ENCODE measurements at regions not wholly inside any gene's neighbourhood (a gene's known extent, or its start where the extent isn't known, plus 50 kb on each side); places are given as distances from the start of the nearest gene placed in this dataset.

DNA sequence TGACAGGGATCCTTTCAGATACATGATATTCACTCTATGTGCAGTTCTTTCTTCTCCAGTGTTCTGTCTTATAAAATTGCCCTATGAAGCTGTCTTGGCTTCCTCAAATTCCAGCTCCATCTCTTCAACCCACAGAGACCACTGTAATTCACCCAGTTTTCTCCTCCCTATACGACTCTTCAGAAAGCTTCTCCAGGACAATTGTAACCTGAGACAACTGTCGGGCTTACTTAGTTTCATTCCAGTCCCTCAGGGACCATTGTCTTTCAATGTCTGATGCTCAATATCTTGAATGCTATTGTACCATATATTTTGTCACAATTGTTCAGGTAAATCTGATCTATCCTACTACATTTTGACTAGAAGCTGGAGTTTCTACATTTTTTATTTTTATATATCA lies 345.3 kb downstream of the RPL10L start:
- Histone ChIP-seq H3K4me1 (ENCODE audit: control insufficient read depth in 4 of 4, insufficient read depth in 4 of 4, low read length in 3 of 4) (no peaks in the 10 kb centered on the region), H3K36me3 (ENCODE audit: control insufficient read depth in 4 of 4, insufficient read depth in 3 of 4, low read depth in 1 of 4, low read length in 3 of 4) (no peaks in the 10 kb centered on the region), H3K4me3 (ENCODE audit: low read depth in 1 of 3, low read length in 3 of 3) (no peak overlapping the region), H3K27me3 (ENCODE audit: control insufficient read depth in 4 of 4, insufficient read depth in 4 of 4, low read length in 3 of 4) (no peaks in the 10 kb centered on the region), H3K9me3 (ENCODE audit: control insufficient read depth in 4 of 4, low read length in 3 of 4) (no peaks in the 10 kb centered on the region), H3K9ac (ENCODE audit: low read depth in 1 of 2, low read length in 2 of 2) (no peak overlapping the region), H3K27ac (ENCODE audit: low read depth in 1 of 2, low read length in 2 of 2) (no peak overlapping the region)
- TF ChIP-seq, protein P1, sequence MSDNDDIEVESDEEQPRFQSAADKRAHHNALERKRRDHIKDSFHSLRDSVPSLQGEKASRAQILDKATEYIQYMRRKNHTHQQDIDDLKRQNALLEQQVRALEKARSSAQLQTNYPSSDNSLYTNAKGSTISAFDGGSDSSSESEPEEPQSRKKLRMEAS (IDR thresholded peaks at IDR 0.05) = no peak
- TF ChIP-seq FOXA1 (IDR thresholded peaks at IDR 0.05) (no peak), RXRA (IDR thresholded peaks at IDR 0.05) (no peak), YY1 (IDR thresholded peaks at IDR 0.05) (no peak), NR2F2 (IDR thresholded peaks at IDR 0.05) (no peak), HNF4G (IDR thresholded peaks at IDR 0.05) (no peak), JUND (IDR thresholded peaks at IDR 0.05) (no peak), EGR1 (IDR thresholded peaks at IDR 0.05; ENCODE audit: low read depth in 2 of 2) (no peak), TAF1 (conservative IDR thresholded peaks at IDR 0.05) (no peak), ATF3 (IDR thresholded peaks at IDR 0.05) (no peak), FOXA2 (IDR thresholded peaks at IDR 0.05) (no peak)
- no peak for DNase-seq (ENCODE audit: low spot score)
- WGBS = 47% methylated on average over 2 of the region's 2 CpGs

DNA sequence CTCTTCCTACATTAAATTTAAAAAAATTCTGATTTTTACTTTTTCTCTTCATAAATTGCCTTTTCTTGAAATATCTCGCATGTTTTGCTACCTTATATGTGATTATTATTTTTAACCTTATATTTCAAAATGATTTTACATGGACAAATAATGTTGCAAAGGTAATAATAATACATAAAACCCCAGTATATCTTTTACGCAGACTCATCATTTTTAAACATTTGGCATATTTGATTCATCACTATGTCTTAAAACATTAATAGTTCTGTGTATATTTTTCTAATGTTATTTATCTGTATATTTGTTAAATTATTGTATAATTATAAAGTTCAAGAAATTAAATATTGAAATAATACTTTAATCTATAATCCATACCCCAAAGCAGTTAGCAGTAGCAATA lies 350.8 kb downstream of the RPL10L start:
- H3K36me3 ChIP-seq (ENCODE audit: control insufficient read depth in 4 of 4, insufficient read depth in 3 of 4, low read depth in 1 of 4, low read length in 3 of 4) = no peaks in the 10 kb centered on the region
- 72% methylated on average over 2 of the region's 2 CpGs for WGBS
- TF ChIP-seq ATF3 (IDR thresholded peaks at IDR 0.05) (no peak), TAF1 (conservative IDR thresholded peaks at IDR 0.05) (no peak), FOXA1 (IDR thresholded peaks at IDR 0.05) (no peak), JUND (IDR thresholded peaks at IDR 0.05) (no peak), RXRA (IDR thresholded peaks at IDR 0.05) (no peak), HNF4A (conservative IDR thresholded peaks at IDR 0.05) (no peak), RAD21 (IDR thresholded peaks at IDR 0.05) (no peak), NR2F2 (IDR thresholded peaks at IDR 0.05) (no peak), HNF4G (IDR thresholded peaks at IDR 0.05) (no peak), FOXA2 (IDR thresholded peaks at IDR 0.05) (no peak), GABPA (IDR thresholded peaks at IDR 0.05 in 1 of 2, conservative IDR thresholded peaks at IDR 0.05 in 1 of 2) (no peak), YY1 (IDR thresholded peaks at IDR 0.05) (no peak), EGR1 (IDR thresholded peaks at IDR 0.05; ENCODE audit: low read depth in 2 of 2) (no peak), SP1 (IDR thresholded peaks at IDR 0.05) (no peak), CTCF (IDR thresholded peaks at IDR 0.05; ENCODE audit: low read depth, low read length, missing input control) (no peak), REST (IDR thresholded peaks at IDR 0.05) (no peak)
- TF ChIP-seq, protein P2, sequence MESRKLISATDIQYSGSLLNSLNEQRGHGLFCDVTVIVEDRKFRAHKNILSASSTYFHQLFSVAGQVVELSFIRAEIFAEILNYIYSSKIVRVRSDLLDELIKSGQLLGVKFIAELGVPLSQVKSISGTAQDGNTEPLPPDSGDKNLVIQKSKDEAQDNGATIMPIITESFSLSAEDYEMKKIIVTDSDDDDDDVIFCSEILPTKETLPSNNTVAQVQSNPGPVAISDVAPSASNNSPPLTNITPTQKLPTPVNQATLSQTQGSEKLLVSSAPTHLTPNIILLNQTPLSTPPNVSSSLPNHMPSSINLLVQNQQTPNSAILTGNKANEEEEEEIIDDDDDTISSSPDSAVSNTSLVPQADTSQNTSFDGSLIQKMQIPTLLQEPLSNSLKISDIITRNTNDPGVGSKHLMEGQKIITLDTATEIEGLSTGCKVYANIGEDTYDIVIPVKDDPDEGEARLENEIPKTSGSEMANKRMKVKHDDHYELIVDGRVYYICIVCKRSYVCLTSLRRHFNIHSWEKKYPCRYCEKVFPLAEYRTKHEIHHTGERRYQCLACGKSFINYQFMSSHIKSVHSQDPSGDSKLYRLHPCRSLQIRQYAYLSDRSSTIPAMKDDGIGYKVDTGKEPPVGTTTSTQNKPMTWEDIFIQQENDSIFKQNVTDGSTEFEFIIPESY (IDR thresholded peaks at IDR 0.05) = no peak
- TF ChIP-seq, protein P1 (IDR thresholded peaks at IDR 0.05) = no peak
- no peaks in the 10 kb centered on the region for H3K27me3 ChIP-seq (ENCODE audit: control insufficient read depth in 4 of 4, insufficient read depth in 4 of 4, low read length in 3 of 4)
- no peak overlapping the region for H3K27ac ChIP-seq (ENCODE audit: low read depth in 1 of 2, low read length in 2 of 2)
- H3K4me1 ChIP-seq (ENCODE audit: control insufficient read depth in 4 of 4, insufficient read depth in 4 of 4, low read length in 3 of 4) = no peaks in the 10 kb centered on the region
- no peak overlapping the region for H3K4me3 ChIP-seq (ENCODE audit: low read depth in 1 of 3, low read length in 3 of 3)
- no peak for DNase-seq (ENCODE audit: low spot score)
- no peaks in the 10 kb centered on the region for H3K9me3 ChIP-seq (ENCODE audit: control insufficient read depth in 4 of 4, low read length in 3 of 4)
- H3K9ac ChIP-seq (ENCODE audit: low read depth in 1 of 2, low read length in 2 of 2) = no peak overlapping the region

All from liver (tissue), 8 donors.